ENCODE measurements at regions not wholly inside any gene's neighbourhood (a gene's known extent, or its start where the extent isn't known, plus 50 kb on each side); places are given as distances from the start of the nearest gene placed in this dataset.

GRCh38 chr9:777978-778377 is 63.5 kb upstream of the DMRT1 start:
- DNase-seq = no peak

- DNase-seq = no peak
Measured at GRCh38 chr9:784202-784601, 57.3 kb upstream of the DMRT1 start.

DNA sequence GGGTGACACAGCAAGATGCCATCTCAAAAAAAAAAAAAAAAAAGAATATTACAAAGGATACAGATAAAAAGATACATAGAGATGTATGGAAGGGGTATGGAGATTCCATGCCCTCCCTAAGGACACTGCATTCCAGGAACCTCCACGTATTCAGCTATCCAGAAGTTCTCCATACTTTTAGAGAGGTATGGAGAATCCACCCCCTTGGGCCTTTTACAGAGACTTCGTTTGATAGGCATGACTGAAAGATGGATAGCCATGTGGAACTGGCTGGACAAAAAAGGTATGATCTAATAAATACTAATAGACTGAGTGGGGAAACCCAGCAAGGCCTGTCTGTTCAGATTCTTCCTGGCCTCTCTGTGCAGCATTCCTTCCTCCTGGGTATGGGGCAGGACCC is 56.6 kb upstream of the DMRT1 start:
- DNase-seq = no peak

GRCh38 chr9:785997-786396 is 55.5 kb upstream of the DMRT1 start:
- DNase-seq = no peak

- no peak for DNase-seq
Measured at GRCh38 chr9:786405-786804, 55.1 kb upstream of the DMRT1 start.

DNA sequence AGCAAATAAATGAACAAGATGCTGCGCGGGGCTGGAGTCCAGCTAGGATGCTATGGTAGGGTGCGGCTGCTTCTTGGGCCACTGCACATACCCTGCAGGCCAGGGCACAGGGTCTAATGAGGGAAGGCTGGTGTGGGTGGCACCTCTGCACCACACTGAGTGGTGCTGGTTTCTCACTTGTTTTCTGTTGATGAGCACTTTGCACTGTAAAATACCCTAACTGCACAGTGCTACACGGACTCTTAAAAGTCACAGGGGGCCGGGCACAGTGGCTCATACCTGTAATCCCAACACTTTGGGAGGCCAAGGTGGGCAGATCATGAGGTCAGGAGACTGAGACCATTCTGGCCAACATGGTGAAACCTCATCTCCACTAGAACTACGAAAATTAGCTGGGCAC is 52.7 kb upstream of the DMRT1 start:
- DNase-seq = no peak

Measured in NCI-H226 (cell line).